Stomach (tissue), 4 donors: ENCODE measurements at regions not wholly inside any gene's neighbourhood (a gene's known extent, or its start where the extent isn't known, plus 50 kb on each side); places are given as distances from the start of the nearest gene placed in this dataset.

Experiments used
- CTCF ChIP-seq, 7 experiments: fragments of 450-650 bp in 4 of 7; fragments of 200-600 bp in 3 of 7; sonication (generic) in 3 of 7; IDR thresholded peaks; one replicate each; pipeline ENCODE4 v1.5.1; 2016 to 2019; ENCODE audit warnings: antibody characterized with exemption in 7 of 7, control low read depth in 2 of 7, mild to moderate bottlenecking in 1 of 7
- EP300 ChIP-seq: sonication (generic); formaldehyde crosslinking; IDR thresholded peaks from one replicate; pipeline ENCODE4 v1.6.1; 2017; ENCODE audit warnings: antibody characterized with exemption
- POLR2A ChIP-seq, 4 donors: fragments of 450-650 bp; IDR thresholded peaks; one replicate each; pipeline ENCODE4 v1.6.1; 2016; ENCODE audit warnings: antibody characterized with exemption in 4 of 4, control low read depth in 2 of 4, mild to moderate bottlenecking in 1 of 4, moderate library complexity in 1 of 4
- POLR2AphosphoS5 ChIP-seq, 3 donors: sonication (generic); formaldehyde crosslinking; IDR thresholded peaks; one replicate each; pipeline ENCODE4 v1.6.1; 2016; ENCODE audit warnings: antibody characterized with exemption in 3 of 3

GRCh38 chr13:44229371-44230030 lies 144.1 kb upstream of the SERP2 start:
- no peak for TF ChIP-seq CTCF (IDR thresholded peaks at IDR 0.05)
- TF ChIP-seq EP300, result no peak
- no peak for TF ChIP-seq POLR2A (IDR thresholded peaks at IDR 0.05)
- no peak for TF ChIP-seq POLR2AphosphoS5 (IDR thresholded peaks at IDR 0.05)
